ENCODE measurements at regions not wholly inside any gene's neighbourhood (a gene's known extent, or its start where the extent isn't known, plus 50 kb on each side); places are given as distances from the start of the nearest gene placed in this dataset.

DNA sequence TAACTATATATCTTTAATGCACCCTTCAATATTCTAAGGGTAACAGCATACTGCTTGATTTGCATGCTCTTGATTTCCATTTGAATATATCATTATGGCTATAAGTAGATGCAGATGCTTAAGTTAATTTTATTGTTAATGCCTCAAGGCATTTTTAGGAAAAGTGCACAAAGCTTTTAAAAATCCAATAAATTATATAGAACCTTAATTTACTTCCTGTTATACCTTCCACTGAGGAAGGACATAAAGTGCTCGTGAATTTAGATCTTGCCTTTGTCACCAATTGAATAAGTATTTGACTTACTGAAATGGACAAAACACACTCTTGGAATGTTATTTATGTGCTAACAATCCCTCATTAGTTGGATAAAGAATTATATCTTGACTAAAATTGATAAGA, 276.7 kb upstream of the CCDC54 start:
- no peak overlapping the region for H3K4me3 ChIP-seq (ENCODE audit: low read depth, low read length)

DNA sequence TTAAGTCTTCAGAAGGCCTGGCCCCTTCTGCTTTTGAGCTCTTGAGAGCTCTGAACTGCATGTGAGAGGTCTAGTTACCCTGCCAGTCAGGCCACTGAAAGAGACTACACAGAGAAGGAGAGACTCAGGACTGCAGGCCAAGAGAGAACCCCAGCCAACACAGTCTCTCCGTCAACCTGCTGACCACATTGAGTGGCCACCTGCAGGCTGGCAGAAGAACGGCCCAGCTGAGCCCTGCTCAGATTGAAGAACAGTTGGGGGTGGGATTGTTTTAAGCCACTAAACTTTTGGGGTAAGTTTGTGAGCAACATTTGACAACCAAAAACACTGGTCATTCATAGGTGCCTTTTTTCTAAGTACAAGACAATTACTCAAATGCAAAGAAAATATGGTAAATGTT, 273.5 kb upstream of the CCDC54 start:
- Histone ChIP-seq H3K9me3 (ENCODE audit: severe bottlenecking) (no peaks in the 10 kb centered on the region), H3K27me3 (ENCODE audit: insufficient read depth, low read depth, severe bottlenecking) (no peaks in the 10 kb centered on the region), H3K36me3 (no peaks in the 10 kb centered on the region), H3K4me3 (ENCODE audit: low read depth, low read length) (no peak overlapping the region), H3K27ac (no peak overlapping the region)
- DNase-seq = no peak
- no peak for TF ChIP-seq CTCF (IDR thresholded peaks at IDR 0.05; ENCODE audit: low read depth, low read length)

More for the DNA sequence above, 276.7 kb upstream of the CCDC54 start:
- no peaks in the 10 kb centered on the region for H3K9me3 ChIP-seq (ENCODE audit: severe bottlenecking)
- DNase-seq = no peak
- H3K27ac ChIP-seq = no peak overlapping the region
- H3K36me3 ChIP-seq = no peaks in the 10 kb centered on the region
- TF ChIP-seq CTCF (IDR thresholded peaks at IDR 0.05; ENCODE audit: low read depth, low read length) = no peak
- H3K27me3 ChIP-seq (ENCODE audit: insufficient read depth, low read depth, severe bottlenecking) = no peaks in the 10 kb centered on the region

DNA sequence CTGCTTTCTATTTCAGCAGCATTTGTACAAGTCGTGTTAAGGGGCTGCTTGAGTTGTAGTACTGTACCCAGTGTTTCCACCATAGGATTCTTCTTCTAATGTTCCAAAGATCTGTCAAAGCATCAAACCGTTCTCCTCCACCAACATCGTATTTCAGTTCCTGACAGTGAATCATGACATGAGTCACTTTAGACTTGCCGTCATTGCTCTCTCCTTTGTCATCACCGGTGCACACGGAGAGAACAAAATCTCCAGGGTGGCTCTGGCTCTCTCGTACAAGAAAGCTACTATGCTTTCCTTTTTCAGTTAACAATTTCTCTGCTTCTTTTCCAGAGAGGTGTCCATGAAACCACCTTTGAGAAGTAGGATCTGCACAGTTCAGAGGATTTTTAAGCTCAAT, 270.9 kb upstream of the CCDC54 start:
- no peak overlapping the region for H3K27ac ChIP-seq
- no peaks in the 10 kb centered on the region for H3K27me3 ChIP-seq (ENCODE audit: insufficient read depth, low read depth, severe bottlenecking)
- DNase-seq = no peak
- H3K9me3 ChIP-seq (ENCODE audit: severe bottlenecking) = no peaks in the 10 kb centered on the region
- TF ChIP-seq CTCF (IDR thresholded peaks at IDR 0.05; ENCODE audit: low read depth, low read length) = no peak
- H3K36me3 ChIP-seq = no peaks in the 10 kb centered on the region
- H3K4me3 ChIP-seq (ENCODE audit: low read depth, low read length) = no peak overlapping the region

DNA sequence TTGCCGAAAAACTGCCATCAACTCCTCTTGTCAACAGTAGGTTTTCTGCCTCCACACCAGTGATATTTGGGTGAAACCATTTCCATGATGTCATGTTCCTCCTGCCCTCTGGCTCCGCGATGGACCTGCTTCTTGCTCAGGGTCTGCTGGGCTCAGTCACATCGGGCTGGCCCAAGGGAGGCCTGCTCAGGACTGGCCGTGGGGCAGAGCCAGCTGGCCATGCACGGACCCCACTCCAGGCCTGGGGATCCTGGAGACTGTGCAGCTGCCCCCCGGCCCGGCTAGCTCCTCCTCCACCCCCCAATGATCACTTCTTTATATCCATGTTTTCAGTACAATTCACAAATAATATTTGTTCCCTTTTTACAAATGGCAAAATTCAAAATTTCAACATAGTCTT, 270.3 kb upstream of the CCDC54 start:
- Histone ChIP-seq H3K36me3 (no peaks in the 10 kb centered on the region), H3K27me3 (ENCODE audit: insufficient read depth, low read depth, severe bottlenecking) (no peaks in the 10 kb centered on the region), H3K9me3 (ENCODE audit: severe bottlenecking) (no peaks in the 10 kb centered on the region), H3K27ac (no peak overlapping the region), H3K4me3 (ENCODE audit: low read depth, low read length) (no peak overlapping the region)
- TF ChIP-seq CTCF (IDR thresholded peaks at IDR 0.05; ENCODE audit: low read depth, low read length) = no peak
- DNase-seq = no peak

DNA sequence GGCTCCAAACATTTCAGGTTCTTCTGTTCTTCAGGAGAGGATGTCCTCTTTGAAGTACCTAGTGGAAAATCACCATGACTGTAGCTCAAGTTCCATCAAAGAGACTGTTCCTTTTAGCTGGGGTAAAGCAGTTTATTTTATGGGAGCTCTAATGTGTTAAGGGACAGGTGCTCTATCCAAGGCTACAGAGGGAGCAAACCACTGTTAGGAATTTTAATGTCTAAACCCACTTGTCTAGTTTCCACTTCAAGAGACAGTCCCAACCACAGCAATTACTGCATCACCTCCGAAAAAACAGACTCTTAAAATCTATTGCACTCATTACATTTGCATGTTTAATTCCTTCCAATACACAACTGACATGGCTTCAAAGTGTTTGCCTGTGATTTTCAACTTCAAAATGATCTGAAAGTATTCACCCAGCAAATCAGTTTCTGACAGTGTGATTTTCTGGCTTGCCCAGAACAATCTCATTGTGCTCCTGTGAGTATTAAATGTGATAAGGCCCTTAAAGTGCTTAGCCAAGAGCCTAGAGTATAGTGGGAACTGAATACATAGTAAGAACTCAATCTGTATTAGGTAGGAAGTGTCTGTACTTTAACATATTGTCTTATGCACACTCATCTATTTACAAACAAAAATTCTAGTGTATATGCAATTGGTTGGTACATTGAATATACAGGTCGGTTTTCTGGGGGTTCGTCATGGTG, 266.5 kb upstream of the CCDC54 start:
- Histone ChIP-seq H3K27ac (no peak overlapping the region), H3K9me3 (ENCODE audit: severe bottlenecking) (no peaks in the 10 kb centered on the region), H3K36me3 (no peaks in the 10 kb centered on the region), H3K27me3 (ENCODE audit: insufficient read depth, low read depth, severe bottlenecking) (no peaks in the 10 kb centered on the region), H3K4me3 (ENCODE audit: low read depth, low read length) (no peak overlapping the region)
- no peak for DNase-seq
- no peak for TF ChIP-seq CTCF (IDR thresholded peaks at IDR 0.05; ENCODE audit: low read depth, low read length)

DNA sequence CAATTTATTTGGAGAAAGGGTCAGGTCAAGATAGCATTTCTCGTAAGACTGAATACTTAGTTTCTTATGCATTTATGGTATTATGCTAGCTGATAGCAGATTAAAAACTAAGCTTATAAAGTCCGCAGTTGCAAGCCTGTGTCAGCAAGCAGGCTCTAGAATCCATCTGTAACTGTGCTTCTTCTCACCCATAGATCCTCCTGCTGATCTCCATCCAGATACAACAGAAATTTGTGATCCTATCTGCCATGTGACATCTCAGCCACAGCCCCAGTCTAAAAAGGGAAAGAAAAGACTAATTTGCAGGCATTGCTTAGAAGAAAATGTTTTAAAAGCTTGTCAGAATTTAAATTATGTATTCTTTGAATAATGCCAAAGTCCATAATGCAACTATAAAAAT, 265.4 kb upstream of the CCDC54 start:
- no peaks in the 10 kb centered on the region for H3K9me3 ChIP-seq (ENCODE audit: severe bottlenecking)
- H3K4me3 ChIP-seq (ENCODE audit: low read depth, low read length) = no peak overlapping the region
- no peak overlapping the region for H3K27ac ChIP-seq
- TF ChIP-seq CTCF (IDR thresholded peaks at IDR 0.05; ENCODE audit: low read depth, low read length) = no peak
- no peaks in the 10 kb centered on the region for H3K27me3 ChIP-seq (ENCODE audit: insufficient read depth, low read depth, severe bottlenecking)
- no peaks in the 10 kb centered on the region for H3K36me3 ChIP-seq
- DNase-seq = no peak
